ENCODE measurements at regions not wholly inside any gene's neighbourhood (a gene's known extent, or its start where the extent isn't known, plus 50 kb on each side); places are given as distances from the start of the nearest gene placed in this dataset.

DNA sequence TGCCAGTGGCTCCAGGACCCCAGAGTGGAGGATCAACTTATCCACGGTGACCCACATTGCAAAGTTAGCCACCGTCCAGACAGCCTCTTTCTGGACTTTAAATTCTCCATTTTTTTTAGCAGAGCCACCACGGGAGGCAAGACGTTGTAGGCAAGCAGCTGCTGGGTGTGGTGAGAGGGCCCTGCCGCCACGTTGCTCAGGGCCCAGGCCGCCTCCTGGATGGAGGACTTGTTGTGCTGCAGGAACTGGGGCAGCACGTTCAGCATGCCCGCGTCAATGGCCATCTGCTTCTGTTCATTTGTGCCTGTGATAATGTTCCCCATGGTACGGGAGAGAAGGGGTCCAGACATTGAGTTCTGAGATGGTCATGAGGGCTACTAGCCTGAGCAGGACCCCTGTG is 114.3 kb upstream of the POC5 start:
- no peak overlapping the region for H2AFZ ChIP-seq (ENCODE audit: low read length)
- H4K91ac ChIP-seq (replicated peaks; ENCODE audit: insufficient read length, low read length): no peak overlapping the region
- H3K79me1 ChIP-seq (ENCODE audit: low read depth, low read length): no peaks in the 10 kb centered on the region
- no peaks in the 10 kb centered on the region for H3K36me3 ChIP-seq (ENCODE audit: control insufficient read depth in 2 of 4, insufficient read depth in 4 of 4, low read length in 3 of 4)
- H2BK12ac ChIP-seq (ENCODE audit: low read depth, low read length): no peak overlapping the region
- H3K56ac ChIP-seq (replicated peaks; ENCODE audit: insufficient read length, low read depth, low read length): no peak overlapping the region
- ChIA-PET CTCF (ENCODE audit: partially characterized antibody) (no interaction called here), POLR2A (ENCODE audit: partially characterized antibody) (no interaction called here)
- no peaks in the 10 kb centered on the region for H3K23me2 ChIP-seq (ENCODE audit: low read depth, low read length)
- H2BK120ac ChIP-seq (replicated peaks; ENCODE audit: low read depth, low read length): no peak overlapping the region
- no peak overlapping the region for H2AK5ac ChIP-seq (ENCODE audit: low read depth, low read length)
- no peak overlapping the region for H4K8ac ChIP-seq (ENCODE audit: extremely low read depth, insufficient read depth, low read length)
- H3K9ac ChIP-seq (replicated peaks in 1 of 4; ENCODE audit: extremely low read depth in 1 of 4, low read depth in 3 of 4, low read length in 3 of 4): no peak overlapping the region; a peak in 1 of 7 replicates
- H3K27ac ChIP-seq (ENCODE audit: low read depth, low read length): no peak overlapping the region
- H3K27me3 ChIP-seq (replicated peaks in 1 of 4; ENCODE audit: control insufficient read depth in 3 of 4, extremely low read depth in 1 of 4, insufficient read depth in 3 of 4, low read length in 3 of 4): no peaks in the 10 kb centered on the region
- no peak overlapping the region for H3K18ac ChIP-seq (ENCODE audit: extremely low read depth, low read length)
- no peak overlapping the region for H2BK5ac ChIP-seq (ENCODE audit: low read depth, low read length)
- H3K23ac ChIP-seq (ENCODE audit: insufficient read length): no peak overlapping the region
- H3K4ac ChIP-seq (replicated peaks; ENCODE audit: insufficient read length, low read depth, low read length): no peak overlapping the region
- no peaks in the 10 kb centered on the region for H3K79me2 ChIP-seq (ENCODE audit: control insufficient read depth in 1 of 2, insufficient read depth in 2 of 2, low read length in 2 of 2)
- FAIRE-seq (no peak), DNase-seq (ENCODE audit: low read depth in 1 of 2, low spot score in 2 of 2) (no peak)
- H2BK20ac ChIP-seq (ENCODE audit: low read length): no peak overlapping the region
- no peaks in the 10 kb centered on the region for H4K20me1 ChIP-seq (replicated peaks in 1 of 2; ENCODE audit: control insufficient read depth in 1 of 2, insufficient read depth in 2 of 2, low read length in 2 of 2)
- WGBS, 2 experiments (ENCODE audit: extremely low coverage in 1 of 2, insufficient coverage in 1 of 2, insufficient read length in 1 of 2, insufficient replicate concordance in 2 of 2, low coverage in 1 of 2, low lambda C conversion rate in 2 of 2, missing lambda C conversion rate in 1 of 2): 93% methylated on average over 11 of the region's 11 CpGs; no CpG with 5 or more reads in 1 of the 2 experiments
- no peak overlapping the region for H4K5ac ChIP-seq (ENCODE audit: insufficient read length, low read depth, low read length)
- peaks cover 0 to 19% of the 10 kb centered on the region in 2 experiments; a peak in 3 of 4 replicates for H3K9me3 ChIP-seq (ENCODE audit: insufficient read depth in 2 of 2, low read depth in 1 of 2, low read length in 1 of 2)
- H3K4me1 ChIP-seq (replicated peaks in 1 of 4; ENCODE audit: control insufficient read depth in 3 of 4, insufficient read depth in 4 of 4, low read length in 3 of 4): no peaks in the 10 kb centered on the region
- H2BK15ac ChIP-seq (ENCODE audit: low read length): no peak overlapping the region
- H3K4me2 ChIP-seq (ENCODE audit: insufficient read depth in 1 of 2, low read depth in 2 of 2, low read length in 2 of 2): no peak overlapping the region
- H3K14ac ChIP-seq (ENCODE audit: insufficient read length): no peak overlapping the region
- H3K4me3 ChIP-seq (ENCODE audit: extremely low read depth in 1 of 4, insufficient read depth in 2 of 4, low read depth in 3 of 4, low read length in 4 of 4): no peak overlapping the region
- TF ChIP-seq CTBP2 (IDR thresholded peaks at IDR 0.05; ENCODE audit: borderline replicate concordance, insufficient read depth, insufficient read length, low read length): no peak
- TF ChIP-seq TBP (IDR thresholded peaks at IDR 0.05; ENCODE audit: low read depth, low read length): no peak
- TF ChIP-seq BACH1 (IDR thresholded peaks at IDR 0.05; ENCODE audit: low read length): no peak
- TF ChIP-seq, protein P1, sequence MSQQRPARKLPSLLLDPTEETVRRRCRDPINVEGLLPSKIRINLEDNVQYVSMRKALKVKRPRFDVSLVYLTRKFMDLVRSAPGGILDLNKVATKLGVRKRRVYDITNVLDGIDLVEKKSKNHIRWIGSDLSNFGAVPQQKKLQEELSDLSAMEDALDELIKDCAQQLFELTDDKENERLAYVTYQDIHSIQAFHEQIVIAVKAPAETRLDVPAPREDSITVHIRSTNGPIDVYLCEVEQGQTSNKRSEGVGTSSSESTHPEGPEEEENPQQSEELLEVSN (IDR thresholded peaks at IDR 0.05): no peak
- TF ChIP-seq, protein P2, sequence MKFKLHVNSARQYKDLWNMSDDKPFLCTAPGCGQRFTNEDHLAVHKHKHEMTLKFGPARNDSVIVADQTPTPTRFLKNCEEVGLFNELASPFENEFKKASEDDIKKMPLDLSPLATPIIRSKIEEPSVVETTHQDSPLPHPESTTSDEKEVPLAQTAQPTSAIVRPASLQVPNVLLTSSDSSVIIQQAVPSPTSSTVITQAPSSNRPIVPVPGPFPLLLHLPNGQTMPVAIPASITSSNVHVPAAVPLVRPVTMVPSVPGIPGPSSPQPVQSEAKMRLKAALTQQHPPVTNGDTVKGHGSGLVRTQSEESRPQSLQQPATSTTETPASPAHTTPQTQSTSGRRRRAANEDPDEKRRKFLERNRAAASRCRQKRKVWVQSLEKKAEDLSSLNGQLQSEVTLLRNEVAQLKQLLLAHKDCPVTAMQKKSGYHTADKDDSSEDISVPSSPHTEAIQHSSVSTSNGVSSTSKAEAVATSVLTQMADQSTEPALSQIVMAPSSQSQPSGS (IDR thresholded peaks at IDR 0.05; ENCODE audit: low read length): no peak
- no peak for TF ChIP-seq SP4 (IDR thresholded peaks at IDR 0.05; ENCODE audit: low read length)
- TF ChIP-seq RFX5 (IDR thresholded peaks at IDR 0.05; ENCODE audit: borderline replicate concordance, low read depth, low read length): no peak
- TF ChIP-seq SRF (IDR thresholded peaks at IDR 0.05; ENCODE audit: low read depth, low read length): no peak
- no peak for TF ChIP-seq CHD1 (IDR thresholded peaks at IDR 0.05; ENCODE audit: low read depth, low read length)
- TF ChIP-seq SIX5 (IDR thresholded peaks at IDR 0.05; ENCODE audit: low read depth, low read length): no peak
- no peak for TF ChIP-seq EGR1 (IDR thresholded peaks at IDR 0.05; ENCODE audit: borderline replicate concordance, low read depth, low read length)
- TF ChIP-seq NANOG (IDR thresholded peaks at IDR 0.05; ENCODE audit: insufficient read depth, low read depth, low read length, poor library complexity, severe bottlenecking): no peak

All from H1 (cell line).